Nephron progenitor cell (in vitro differentiated cells): ENCODE measurements at regions not wholly inside any gene's neighbourhood (a gene's known extent, or its start where the extent isn't known, plus 50 kb on each side); places are given as distances from the start of the nearest gene placed in this dataset.

Source experiments
- DNase-seq: peaks from one replicate; pipeline ENCODE4 v3.0.0; 2021
- H3K27ac Mint-ChIP-seq: 2 replicates; pipeline ENCODE4 v1.8.0; 2021; ENCODE audit warnings: mild to moderate bottlenecking, moderate library complexity, mixed read lengths
- H3K27me3 Mint-ChIP-seq: 2 replicates; pipeline ENCODE4 v1.8.0; 2021; ENCODE audit warnings: mild to moderate bottlenecking, low read depth, mixed read lengths; ENCODE audit not compliant: poor library complexity
- H3K36me3 Mint-ChIP-seq: 2 replicates; pipeline ENCODE4 v1.8.0; 2021; ENCODE audit warnings: low read depth, mixed read lengths
- H3K4me1 Mint-ChIP-seq: 2 replicates; pipeline ENCODE4 v1.8.0; 2021; ENCODE audit warnings: mixed read lengths
- H3K4me3 Mint-ChIP-seq: 2 replicates; pipeline ENCODE4 v1.8.0; 2021; ENCODE audit warnings: mild to moderate bottlenecking, moderate library complexity, mixed read lengths
- H3K9me3 Mint-ChIP-seq: 2 replicates; pipeline ENCODE4 v1.8.0; 2021; ENCODE audit warnings: mild to moderate bottlenecking, moderate library complexity, mixed read lengths
- TF ChIP-seq, protein P1 (sequence below): fragments of 200-600 bp; sonication (generic); IDR thresholded peaks from 2 replicates; pipeline ENCODE4 v1.5.0; 2021; ENCODE audit warnings: antibody characterized with exemption

DNA sequence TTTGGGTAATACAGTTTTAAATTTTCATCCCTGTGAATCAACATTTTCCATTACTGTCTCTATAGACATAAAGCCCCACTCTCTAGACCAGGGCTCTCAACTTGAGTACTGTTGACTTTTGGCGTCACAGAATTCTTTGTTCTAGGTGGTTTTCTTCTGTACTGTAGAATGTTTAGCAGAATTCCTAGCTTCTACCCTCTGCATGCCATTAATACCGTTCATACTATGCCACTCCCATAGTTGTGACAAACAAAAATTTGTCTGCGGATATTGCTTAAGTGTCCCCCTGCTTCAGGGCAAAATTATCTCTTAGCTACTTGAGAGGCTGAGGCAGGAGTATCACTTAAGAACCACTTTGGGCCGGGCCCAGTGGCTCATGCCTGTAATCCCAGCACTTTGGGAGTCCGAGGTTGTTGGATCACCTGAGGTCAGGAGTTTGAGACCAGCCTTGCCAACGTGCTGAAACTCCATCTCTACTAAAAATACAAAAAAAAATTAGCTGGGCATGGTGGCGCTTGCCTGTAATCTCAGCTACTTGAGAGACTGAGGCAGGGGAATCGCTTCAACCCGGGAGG is 57.3 kb upstream of the NRG3 start:
- H3K27ac Mint-ChIP-seq = no peak overlapping the region
- no peak for DNase-seq

DNA sequence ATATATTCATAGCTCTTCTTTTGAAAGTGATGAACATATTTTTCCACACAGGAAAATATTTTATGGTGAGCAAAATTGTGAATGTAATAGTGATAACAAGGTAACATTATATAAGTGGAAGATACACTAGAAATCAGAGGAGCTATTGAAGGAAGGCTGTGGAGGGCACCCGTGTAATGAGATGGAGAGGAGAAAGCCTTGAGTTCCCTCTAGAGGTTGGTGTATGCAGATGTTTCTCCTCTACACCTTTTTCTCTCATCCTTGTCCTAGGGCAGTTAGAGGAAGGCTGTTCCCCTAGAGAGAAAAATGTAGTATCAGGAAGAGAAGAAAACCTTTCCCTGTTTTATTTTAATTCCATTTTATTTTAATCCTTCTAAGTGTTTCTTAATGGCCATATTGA is 54.6 kb upstream of the NRG3 start:
- no peak overlapping the region for H3K4me3 Mint-ChIP-seq
- H3K27me3 Mint-ChIP-seq = no peaks in the 10 kb centered on the region
- no peak for DNase-seq
- no peaks in the 10 kb centered on the region for H3K36me3 Mint-ChIP-seq
- H3K27ac Mint-ChIP-seq = no peak overlapping the region
- H3K4me1 Mint-ChIP-seq = no peaks in the 10 kb centered on the region
- TF ChIP-seq, protein P1, sequence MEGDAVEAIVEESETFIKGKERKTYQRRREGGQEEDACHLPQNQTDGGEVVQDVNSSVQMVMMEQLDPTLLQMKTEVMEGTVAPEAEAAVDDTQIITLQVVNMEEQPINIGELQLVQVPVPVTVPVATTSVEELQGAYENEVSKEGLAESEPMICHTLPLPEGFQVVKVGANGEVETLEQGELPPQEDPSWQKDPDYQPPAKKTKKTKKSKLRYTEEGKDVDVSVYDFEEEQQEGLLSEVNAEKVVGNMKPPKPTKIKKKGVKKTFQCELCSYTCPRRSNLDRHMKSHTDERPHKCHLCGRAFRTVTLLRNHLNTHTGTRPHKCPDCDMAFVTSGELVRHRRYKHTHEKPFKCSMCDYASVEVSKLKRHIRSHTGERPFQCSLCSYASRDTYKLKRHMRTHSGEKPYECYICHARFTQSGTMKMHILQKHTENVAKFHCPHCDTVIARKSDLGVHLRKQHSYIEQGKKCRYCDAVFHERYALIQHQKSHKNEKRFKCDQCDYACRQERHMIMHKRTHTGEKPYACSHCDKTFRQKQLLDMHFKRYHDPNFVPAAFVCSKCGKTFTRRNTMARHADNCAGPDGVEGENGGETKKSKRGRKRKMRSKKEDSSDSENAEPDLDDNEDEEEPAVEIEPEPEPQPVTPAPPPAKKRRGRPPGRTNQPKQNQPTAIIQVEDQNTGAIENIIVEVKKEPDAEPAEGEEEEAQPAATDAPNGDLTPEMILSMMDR = peak; percentile 33
- H3K9me3 Mint-ChIP-seq = no peaks in the 10 kb centered on the region

More for the DNA sequence above, 57.3 kb upstream of the NRG3 start:
- Mint-ChIP-seq H3K4me3 (no peak overlapping the region), H3K4me1 (no peaks in the 10 kb centered on the region), H3K9me3 (peaks cover 3% of the 10 kb centered on the region), H3K36me3 (no peaks in the 10 kb centered on the region), H3K27me3 (no peaks in the 10 kb centered on the region)
- TF ChIP-seq, protein P1 = no peak
